ENCODE measurements at regions not wholly inside any gene's neighbourhood (a gene's known extent, or its start where the extent isn't known, plus 50 kb on each side); places are given as distances from the start of the nearest gene placed in this dataset.
"Not testable (repeated sequence)": the region's sequence is repeated elsewhere in the genome, so short reads cannot be mapped to it uniquely, and the experiment has no call there.

DNA sequence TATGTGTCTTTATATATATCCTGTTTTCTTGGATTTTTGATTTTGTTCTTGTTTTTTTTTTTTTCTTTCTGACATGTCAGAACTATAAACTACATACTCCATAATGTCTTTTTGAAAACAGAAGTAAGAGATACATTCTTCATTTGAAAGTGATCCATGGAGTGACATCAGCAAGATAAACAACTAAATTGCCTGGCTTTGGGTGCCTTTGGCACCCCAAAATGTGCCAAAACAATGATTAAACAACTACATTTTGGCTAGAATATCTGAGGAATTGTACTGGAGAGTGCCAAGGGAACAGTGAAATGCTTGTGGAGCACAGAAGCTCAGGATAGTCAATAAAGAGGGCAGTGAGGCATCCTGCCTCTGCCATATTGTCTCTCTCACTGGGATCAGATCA lies 766.1 kb upstream of the ANO3 start:
- H3K4me2 ChIP-seq (ENCODE audit: low read length), result no peak overlapping the region
- no peaks in the 10 kb centered on the region for H3K79me2 ChIP-seq (ENCODE audit: insufficient read depth, low read length)
- H3K9me2 ChIP-seq (ENCODE audit: low read depth, low read length), result no peaks in the 10 kb centered on the region
- H3K4me3 ChIP-seq (ENCODE audit: low read depth, low read length, poor library complexity, severe bottlenecking), result no peak overlapping the region
- no peaks in the 10 kb centered on the region for H3K4me1 ChIP-seq (ENCODE audit: insufficient read depth, low read length, severe bottlenecking)
- no peaks in the 10 kb centered on the region for H3K27me3 ChIP-seq (ENCODE audit: insufficient read depth, low read length)
- TF ChIP-seq, protein P1, sequence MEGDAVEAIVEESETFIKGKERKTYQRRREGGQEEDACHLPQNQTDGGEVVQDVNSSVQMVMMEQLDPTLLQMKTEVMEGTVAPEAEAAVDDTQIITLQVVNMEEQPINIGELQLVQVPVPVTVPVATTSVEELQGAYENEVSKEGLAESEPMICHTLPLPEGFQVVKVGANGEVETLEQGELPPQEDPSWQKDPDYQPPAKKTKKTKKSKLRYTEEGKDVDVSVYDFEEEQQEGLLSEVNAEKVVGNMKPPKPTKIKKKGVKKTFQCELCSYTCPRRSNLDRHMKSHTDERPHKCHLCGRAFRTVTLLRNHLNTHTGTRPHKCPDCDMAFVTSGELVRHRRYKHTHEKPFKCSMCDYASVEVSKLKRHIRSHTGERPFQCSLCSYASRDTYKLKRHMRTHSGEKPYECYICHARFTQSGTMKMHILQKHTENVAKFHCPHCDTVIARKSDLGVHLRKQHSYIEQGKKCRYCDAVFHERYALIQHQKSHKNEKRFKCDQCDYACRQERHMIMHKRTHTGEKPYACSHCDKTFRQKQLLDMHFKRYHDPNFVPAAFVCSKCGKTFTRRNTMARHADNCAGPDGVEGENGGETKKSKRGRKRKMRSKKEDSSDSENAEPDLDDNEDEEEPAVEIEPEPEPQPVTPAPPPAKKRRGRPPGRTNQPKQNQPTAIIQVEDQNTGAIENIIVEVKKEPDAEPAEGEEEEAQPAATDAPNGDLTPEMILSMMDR (IDR thresholded peaks at IDR 0.05; ENCODE audit: low read length), result no peak
- no peak for TF ChIP-seq EZH2 (IDR thresholded peaks at IDR 0.05; ENCODE audit: borderline replicate concordance, low read length)
- H3F3A ChIP-seq (ENCODE audit: insufficient read depth, low read length), result no peaks in the 10 kb centered on the region
- no peaks in the 10 kb centered on the region for H3K36me3 ChIP-seq (ENCODE audit: insufficient read depth, low read length)
- H3K9ac ChIP-seq (ENCODE audit: low read length), result no peak overlapping the region
- H2AFZ ChIP-seq (ENCODE audit: low read length), result no peak overlapping the region
- no peaks in the 10 kb centered on the region for H3K9me3 ChIP-seq (ENCODE audit: low read length)
- H3K27ac ChIP-seq (ENCODE audit: low read depth, low read length, poor library complexity, severe bottlenecking), result no peak overlapping the region
- no peaks in the 10 kb centered on the region for H4K20me1 ChIP-seq (ENCODE audit: insufficient read depth, low read length)

- Histone ChIP-seq H3K27me3 (ENCODE audit: insufficient read depth, low read length) (no peaks in the 10 kb centered on the region), H3K4me3 (ENCODE audit: low read depth, low read length, poor library complexity, severe bottlenecking) (no peak overlapping the region), H3K9me3 (ENCODE audit: low read length) (no peaks in the 10 kb centered on the region), H4K20me1 (ENCODE audit: insufficient read depth, low read length) (no peaks in the 10 kb centered on the region), H3F3A (ENCODE audit: insufficient read depth, low read length) (no peaks in the 10 kb centered on the region), H3K4me1 (ENCODE audit: insufficient read depth, low read length, severe bottlenecking) (no peaks in the 10 kb centered on the region), H3K9me2 (ENCODE audit: low read depth, low read length) (no peaks in the 10 kb centered on the region), H3K36me3 (ENCODE audit: insufficient read depth, low read length) (no peaks in the 10 kb centered on the region), H2AFZ (ENCODE audit: low read length) (no peak overlapping the region), H3K27ac (ENCODE audit: low read depth, low read length, poor library complexity, severe bottlenecking) (no peak overlapping the region), H3K79me2 (ENCODE audit: insufficient read depth, low read length) (no peaks in the 10 kb centered on the region), H3K9ac (ENCODE audit: low read length) (no peak overlapping the region), H3K4me2 (ENCODE audit: low read length) (no peak overlapping the region)
- TF ChIP-seq, protein P1 (IDR thresholded peaks at IDR 0.05; ENCODE audit: low read length), result no peak
- TF ChIP-seq EZH2 (IDR thresholded peaks at IDR 0.05; ENCODE audit: borderline replicate concordance, low read length), result no peak
Observed at GRCh38 chr11:25566298-25567200, 765.4 kb upstream of the ANO3 start.

DNA sequence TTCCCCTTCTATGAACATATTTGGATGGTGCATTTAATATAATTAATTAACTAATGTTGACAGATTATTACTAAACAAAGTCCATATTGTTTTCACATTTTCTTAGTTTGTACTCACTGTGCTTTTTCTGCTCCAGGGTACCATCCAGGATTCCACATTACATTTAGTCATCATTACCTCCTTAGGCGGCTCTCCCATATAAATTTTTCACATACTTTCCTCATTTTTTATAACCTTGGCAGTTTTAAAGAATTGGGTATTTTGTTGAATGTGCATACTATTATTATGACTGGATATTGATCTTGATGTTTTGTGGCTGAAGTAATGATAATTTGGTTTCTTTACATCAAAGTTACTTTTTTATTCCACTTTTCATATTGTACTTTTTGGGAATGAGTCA lies 755.6 kb upstream of the ANO3 start:
- Histone ChIP-seq H3K27me3 (ENCODE audit: insufficient read depth, low read length) (no peaks in the 10 kb centered on the region), H3K36me3 (ENCODE audit: insufficient read depth, low read length) (no peaks in the 10 kb centered on the region), H3K9me3 (ENCODE audit: low read length) (no peaks in the 10 kb centered on the region), H3F3A (ENCODE audit: insufficient read depth, low read length) (no peaks in the 10 kb centered on the region), H3K9ac (ENCODE audit: low read length) (no peak overlapping the region), H3K9me2 (ENCODE audit: low read depth, low read length) (no peaks in the 10 kb centered on the region), H3K4me2 (ENCODE audit: low read length) (no peak overlapping the region), H3K4me3 (ENCODE audit: low read depth, low read length, poor library complexity, severe bottlenecking) (no peak overlapping the region), H3K4me1 (ENCODE audit: insufficient read depth, low read length, severe bottlenecking) (no peaks in the 10 kb centered on the region), H3K79me2 (ENCODE audit: insufficient read depth, low read length) (no peaks in the 10 kb centered on the region), H3K27ac (ENCODE audit: low read depth, low read length, poor library complexity, severe bottlenecking) (no peak overlapping the region), H4K20me1 (ENCODE audit: insufficient read depth, low read length) (no peaks in the 10 kb centered on the region), H2AFZ (ENCODE audit: low read length) (no peak overlapping the region)
- TF ChIP-seq EZH2 (IDR thresholded peaks at IDR 0.05; ENCODE audit: borderline replicate concordance, low read length), result no peak
- TF ChIP-seq, protein P1 (IDR thresholded peaks at IDR 0.05; ENCODE audit: low read length), result no peak

DNA sequence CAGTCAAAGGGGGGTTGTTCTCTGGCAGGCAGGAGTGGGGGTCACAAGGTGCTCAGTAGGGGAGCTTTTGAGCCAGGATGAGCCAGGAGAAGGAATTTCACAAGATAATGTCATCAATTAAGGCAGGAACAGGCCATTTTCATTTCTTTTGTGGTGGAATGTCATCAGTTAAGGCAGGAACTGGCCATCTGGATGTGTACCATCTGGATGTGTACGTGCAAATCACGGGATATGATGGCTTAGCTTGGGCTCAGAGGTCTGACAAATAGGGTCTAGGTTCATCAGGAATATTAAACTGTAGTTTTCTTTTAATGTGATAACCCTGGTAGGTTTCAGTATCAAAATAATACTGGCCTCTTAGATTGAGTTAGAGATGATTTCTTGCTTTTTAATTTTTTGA lies 752.4 kb upstream of the ANO3 start:
- not testable (repeated sequence) for H3K9me2 ChIP-seq (ENCODE audit: low read depth, low read length); H3K9ac ChIP-seq (ENCODE audit: low read length); H3K4me3 ChIP-seq (ENCODE audit: low read depth, low read length, poor library complexity, severe bottlenecking); H2AFZ ChIP-seq (ENCODE audit: low read length); H3K4me1 ChIP-seq (ENCODE audit: insufficient read depth, low read length, severe bottlenecking); H3K27ac ChIP-seq (ENCODE audit: low read depth, low read length, poor library complexity, severe bottlenecking); H3F3A ChIP-seq (ENCODE audit: insufficient read depth, low read length); H3K9me3 ChIP-seq (ENCODE audit: low read length); H3K27me3 ChIP-seq (ENCODE audit: insufficient read depth, low read length); H3K79me2 ChIP-seq (ENCODE audit: insufficient read depth, low read length); H4K20me1 ChIP-seq (ENCODE audit: insufficient read depth, low read length); H3K4me2 ChIP-seq (ENCODE audit: low read length); H3K36me3 ChIP-seq (ENCODE audit: insufficient read depth, low read length)
